Liver (tissue), 8 donors: ENCODE measurements at regions not wholly inside any gene's neighbourhood (a gene's known extent, or its start where the extent isn't known, plus 50 kb on each side); places are given as distances from the start of the nearest gene placed in this dataset.
A peak's percentile ranks its signal among the peaks of the same experiment; 100 is the strongest.

Experiments used
- DNase-seq: peaks from one replicate; pipeline ENCODE4 v3.0.0-alpha.2; 2017; ENCODE audit warnings: low spot score
- H3K27ac ChIP-seq, 2 donors: one replicate each; pipeline ENCODE4 v1.7.0; 2013; ENCODE audit warnings: inconsistent platforms in 2 of 2, low read length in 2 of 2, control low read depth in 1 of 2, low read depth in 1 of 2, mild to moderate bottlenecking in 1 of 2
- H3K27me3 ChIP-seq, 4 donors: one replicate each; pipeline versions ENCODE4 v1.6.1 to v1.7.0; 2013; ENCODE audit warnings: low read length in 3 of 4, inconsistent platforms in 1 of 4, mild to moderate bottlenecking in 1 of 4, moderate library complexity in 1 of 4; ENCODE audit not compliant: control insufficient read depth in 4 of 4, insufficient read depth in 4 of 4
- H3K36me3 ChIP-seq, 4 donors: one replicate each; pipeline versions ENCODE4 v1.6.1 to v1.7.0; 2013; ENCODE audit warnings: low read length in 3 of 4, mild to moderate bottlenecking in 3 of 4, low read depth in 1 of 4, moderate library complexity in 1 of 4; ENCODE audit not compliant: control insufficient read depth in 4 of 4, insufficient read depth in 3 of 4
- H3K4me1 ChIP-seq, 4 donors: one replicate each; pipeline versions ENCODE4 v1.6.1 to v1.7.0; 2013; ENCODE audit warnings: low read length in 3 of 4, mild to moderate bottlenecking in 3 of 4, moderate library complexity in 1 of 4; ENCODE audit not compliant: control insufficient read depth in 4 of 4, insufficient read depth in 4 of 4
- H3K4me3 ChIP-seq, 3 donors: one replicate each; pipeline versions ENCODE4 v1.6.1 to v1.7.0; 2013; ENCODE audit warnings: low read length in 3 of 3, control low read depth in 1 of 3, low read depth in 1 of 3, mild to moderate bottlenecking in 1 of 3
- H3K9ac ChIP-seq, 2 donors: one replicate each; pipeline ENCODE4 v1.7.0; 2013; ENCODE audit warnings: low read length in 2 of 2, mild to moderate bottlenecking in 2 of 2, moderate library complexity in 2 of 2, control low read depth in 1 of 2, low read depth in 1 of 2
- H3K9me3 ChIP-seq, 4 donors: one replicate each; pipeline versions ENCODE4 v1.6.1 to v1.7.0; 2013; ENCODE audit warnings: low read length in 3 of 4; ENCODE audit not compliant: control insufficient read depth in 4 of 4
- EGR1 ChIP-seq, 2 donors: IDR thresholded peaks; 2 replicates each; pipeline ENCODE4 v1.6.1; 2016 to 2018; ENCODE audit warnings: antibody characterized with exemption in 2 of 2, low read depth in 2 of 2
- FOXA1 ChIP-seq: IDR thresholded peaks from 2 replicates; pipeline ENCODE4 v1.6.1; 2016; ENCODE audit warnings: antibody characterized with exemption
- FOXA2 ChIP-seq: IDR thresholded peaks from 2 replicates; pipeline ENCODE4 v1.6.1; 2016; ENCODE audit warnings: antibody characterized with exemption
- GABPA ChIP-seq, 2 donors: IDR thresholded peaks in 1 of 2; conservative IDR thresholded peaks in 1 of 2; 2 replicates each; pipeline ENCODE4 v1.6.1; 2016; ENCODE audit warnings: antibody characterized with exemption in 2 of 2, mild to moderate bottlenecking in 1 of 2, moderate library complexity in 1 of 2
- HNF4G ChIP-seq: IDR thresholded peaks from 2 replicates; pipeline ENCODE4 v1.6.1; 2016; ENCODE audit warnings: antibody characterized with exemption
- JUND ChIP-seq, 2 donors: IDR thresholded peaks; 2 replicates each; pipeline ENCODE4 v1.6.1; 2016; ENCODE audit warnings: antibody characterized with exemption in 2 of 2
- NR2F2 ChIP-seq: IDR thresholded peaks from 2 replicates; pipeline ENCODE4 v1.6.1; 2016; ENCODE audit warnings: antibody characterized with exemption
- RAD21 ChIP-seq, 2 donors: IDR thresholded peaks; 2 replicates each; pipeline ENCODE4 v1.6.1; 2016; ENCODE audit warnings: antibody characterized with exemption in 2 of 2, mild to moderate bottlenecking in 2 of 2
- SP1 ChIP-seq: IDR thresholded peaks from 2 replicates; pipeline ENCODE4 v1.6.1; 2018; ENCODE audit warnings: antibody characterized with exemption, mild to moderate bottlenecking
- TAF1 ChIP-seq: conservative IDR thresholded peaks from 2 replicates; pipeline ENCODE4 v1.6.1; 2016; ENCODE audit warnings: antibody characterized with exemption, mild to moderate bottlenecking
- YY1 ChIP-seq: IDR thresholded peaks from 2 replicates; pipeline ENCODE4 v1.6.1; 2016; ENCODE audit warnings: antibody characterized with exemption, mild to moderate bottlenecking
- ZBTB33 ChIP-seq: IDR thresholded peaks from 2 replicates; pipeline ENCODE4 v1.6.1; 2016; ENCODE audit warnings: antibody characterized with exemption
- WGBS: extraction: QIAGEN DNeasy Blood & Tissue Kit; methylation state at CpG from one replicate; pipeline ENCODE4 v1.1.7; 2013; 5-methylcytosine and 5-hydroxymethylcytosine counted together
- TF ChIP-seq, protein P1 (sequence below): IDR thresholded peaks from 2 replicates; pipeline ENCODE4 v1.6.1; 2016; ENCODE audit warnings: antibody characterized with exemption
- TF ChIP-seq, protein P2 (sequence below): fragments of 150-350 bp; IDR thresholded peaks from 2 replicates; pipeline ENCODE4 v1.5.1; 2017; ENCODE audit warnings: improper control_type of control experiment, low read depth, low read length; ENCODE audit not compliant: missing input control
- TF ChIP-seq, protein P3 (sequence below): IDR thresholded peaks from 2 replicates; pipeline ENCODE4 v1.6.1; 2016; ENCODE audit warnings: antibody characterized with exemption, mild to moderate bottlenecking
- donor health status: healthy.
- donor health status: healthy.
- donor health status: healthy.
- donor health status: healthy.
- donor health status: healthy.

- WGBS = 72% methylated on average over 8 of the region's 8 CpGs
- no peak overlapping the region for H3K9ac ChIP-seq
- H3K9me3 ChIP-seq = no peaks in the 10 kb centered on the region
- no peak overlapping the region for H3K27ac ChIP-seq
- no peaks in the 10 kb centered on the region for H3K4me1 ChIP-seq
- TF ChIP-seq ZBTB33 (no peak), JUND (IDR thresholded peaks at IDR 0.05) (no peak), TAF1 (no peak), HNF4G (no peak), FOXA2 (no peak)
- TF ChIP-seq, protein P1, sequence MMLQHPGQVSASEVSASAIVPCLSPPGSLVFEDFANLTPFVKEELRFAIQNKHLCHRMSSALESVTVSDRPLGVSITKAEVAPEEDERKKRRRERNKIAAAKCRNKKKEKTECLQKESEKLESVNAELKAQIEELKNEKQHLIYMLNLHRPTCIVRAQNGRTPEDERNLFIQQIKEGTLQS = no peak
- DNase-seq = no peak
- H3K4me3 ChIP-seq = no peak overlapping the region
- H3K27me3 ChIP-seq = no peaks in the 10 kb centered on the region
- H3K36me3 ChIP-seq = no peaks in the 10 kb centered on the region
Measured at GRCh38 chr21:14686466-14687267, 140.6 kb upstream of the SAMSN1 start.

GRCh38 chr21:14685568-14685967 lies 139.5 kb upstream of the SAMSN1 start:
- H3K4me3 ChIP-seq = no peak overlapping the region
- peak overlapping the region; percentile 21 to 43 for H3K27ac ChIP-seq
- H3K9ac ChIP-seq = no peak overlapping the region
- WGBS = 72% methylated on average over 2 of the region's 2 CpGs
- H3K36me3 ChIP-seq = no peaks in the 10 kb centered on the region
- TF ChIP-seq GABPA (IDR thresholded peaks at IDR 0.05 in 1 of 2, conservative IDR thresholded peaks at IDR 0.05 in 1 of 2) = no peak
- no peak for TF ChIP-seq JUND (IDR thresholded peaks at IDR 0.05)
- TF ChIP-seq, protein P1 = no peak
- TF ChIP-seq, protein P2, sequence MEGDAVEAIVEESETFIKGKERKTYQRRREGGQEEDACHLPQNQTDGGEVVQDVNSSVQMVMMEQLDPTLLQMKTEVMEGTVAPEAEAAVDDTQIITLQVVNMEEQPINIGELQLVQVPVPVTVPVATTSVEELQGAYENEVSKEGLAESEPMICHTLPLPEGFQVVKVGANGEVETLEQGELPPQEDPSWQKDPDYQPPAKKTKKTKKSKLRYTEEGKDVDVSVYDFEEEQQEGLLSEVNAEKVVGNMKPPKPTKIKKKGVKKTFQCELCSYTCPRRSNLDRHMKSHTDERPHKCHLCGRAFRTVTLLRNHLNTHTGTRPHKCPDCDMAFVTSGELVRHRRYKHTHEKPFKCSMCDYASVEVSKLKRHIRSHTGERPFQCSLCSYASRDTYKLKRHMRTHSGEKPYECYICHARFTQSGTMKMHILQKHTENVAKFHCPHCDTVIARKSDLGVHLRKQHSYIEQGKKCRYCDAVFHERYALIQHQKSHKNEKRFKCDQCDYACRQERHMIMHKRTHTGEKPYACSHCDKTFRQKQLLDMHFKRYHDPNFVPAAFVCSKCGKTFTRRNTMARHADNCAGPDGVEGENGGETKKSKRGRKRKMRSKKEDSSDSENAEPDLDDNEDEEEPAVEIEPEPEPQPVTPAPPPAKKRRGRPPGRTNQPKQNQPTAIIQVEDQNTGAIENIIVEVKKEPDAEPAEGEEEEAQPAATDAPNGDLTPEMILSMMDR = no peak
- no peak for TF ChIP-seq SP1
- TF ChIP-seq HNF4G = no peak
- no peak for TF ChIP-seq NR2F2
- H3K4me1 ChIP-seq = no peaks in the 10 kb centered on the region
- no peaks in the 10 kb centered on the region for H3K27me3 ChIP-seq
- DNase-seq = no peak
- no peaks in the 10 kb centered on the region for H3K9me3 ChIP-seq

- Histone ChIP-seq H3K27ac (no peak overlapping the region), H3K9me3 (no peaks in the 10 kb centered on the region), H3K9ac (no peak overlapping the region), H3K36me3 (no peaks in the 10 kb centered on the region), H3K27me3 (no peaks in the 10 kb centered on the region), H3K4me3 (no peak overlapping the region), H3K4me1 (no peaks in the 10 kb centered on the region)
- TF ChIP-seq EGR1 (IDR thresholded peaks at IDR 0.05; ENCODE audit: low read depth in 2 of 2) = no peak
- TF ChIP-seq JUND (IDR thresholded peaks at IDR 0.05) = no peak
- TF ChIP-seq, protein P3, sequence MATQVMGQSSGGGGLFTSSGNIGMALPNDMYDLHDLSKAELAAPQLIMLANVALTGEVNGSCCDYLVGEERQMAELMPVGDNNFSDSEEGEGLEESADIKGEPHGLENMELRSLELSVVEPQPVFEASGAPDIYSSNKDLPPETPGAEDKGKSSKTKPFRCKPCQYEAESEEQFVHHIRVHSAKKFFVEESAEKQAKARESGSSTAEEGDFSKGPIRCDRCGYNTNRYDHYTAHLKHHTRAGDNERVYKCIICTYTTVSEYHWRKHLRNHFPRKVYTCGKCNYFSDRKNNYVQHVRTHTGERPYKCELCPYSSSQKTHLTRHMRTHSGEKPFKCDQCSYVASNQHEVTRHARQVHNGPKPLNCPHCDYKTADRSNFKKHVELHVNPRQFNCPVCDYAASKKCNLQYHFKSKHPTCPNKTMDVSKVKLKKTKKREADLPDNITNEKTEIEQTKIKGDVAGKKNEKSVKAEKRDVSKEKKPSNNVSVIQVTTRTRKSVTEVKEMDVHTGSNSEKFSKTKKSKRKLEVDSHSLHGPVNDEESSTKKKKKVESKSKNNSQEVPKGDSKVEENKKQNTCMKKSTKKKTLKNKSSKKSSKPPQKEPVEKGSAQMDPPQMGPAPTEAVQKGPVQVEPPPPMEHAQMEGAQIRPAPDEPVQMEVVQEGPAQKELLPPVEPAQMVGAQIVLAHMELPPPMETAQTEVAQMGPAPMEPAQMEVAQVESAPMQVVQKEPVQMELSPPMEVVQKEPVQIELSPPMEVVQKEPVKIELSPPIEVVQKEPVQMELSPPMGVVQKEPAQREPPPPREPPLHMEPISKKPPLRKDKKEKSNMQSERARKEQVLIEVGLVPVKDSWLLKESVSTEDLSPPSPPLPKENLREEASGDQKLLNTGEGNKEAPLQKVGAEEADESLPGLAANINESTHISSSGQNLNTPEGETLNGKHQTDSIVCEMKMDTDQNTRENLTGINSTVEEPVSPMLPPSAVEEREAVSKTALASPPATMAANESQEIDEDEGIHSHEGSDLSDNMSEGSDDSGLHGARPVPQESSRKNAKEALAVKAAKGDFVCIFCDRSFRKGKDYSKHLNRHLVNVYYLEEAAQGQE = no peak
- no peak for TF ChIP-seq ZBTB33
- no peak for TF ChIP-seq HNF4G
- no peak for TF ChIP-seq RAD21 (IDR thresholded peaks at IDR 0.05)
- no peak for TF ChIP-seq FOXA1
- TF ChIP-seq, protein P1 = no peak
- no peak for TF ChIP-seq YY1
- DNase-seq = no peak
- 85% methylated on average over 4 of the region's 4 CpGs for WGBS
Measured at GRCh38 chr21:14684071-14684470, 138.0 kb upstream of the SAMSN1 start.
